ENCODE measurements at regions not wholly inside any gene's neighbourhood (a gene's known extent, or its start where the extent isn't known, plus 50 kb on each side); places are given as distances from the start of the nearest gene placed in this dataset.

DNA sequence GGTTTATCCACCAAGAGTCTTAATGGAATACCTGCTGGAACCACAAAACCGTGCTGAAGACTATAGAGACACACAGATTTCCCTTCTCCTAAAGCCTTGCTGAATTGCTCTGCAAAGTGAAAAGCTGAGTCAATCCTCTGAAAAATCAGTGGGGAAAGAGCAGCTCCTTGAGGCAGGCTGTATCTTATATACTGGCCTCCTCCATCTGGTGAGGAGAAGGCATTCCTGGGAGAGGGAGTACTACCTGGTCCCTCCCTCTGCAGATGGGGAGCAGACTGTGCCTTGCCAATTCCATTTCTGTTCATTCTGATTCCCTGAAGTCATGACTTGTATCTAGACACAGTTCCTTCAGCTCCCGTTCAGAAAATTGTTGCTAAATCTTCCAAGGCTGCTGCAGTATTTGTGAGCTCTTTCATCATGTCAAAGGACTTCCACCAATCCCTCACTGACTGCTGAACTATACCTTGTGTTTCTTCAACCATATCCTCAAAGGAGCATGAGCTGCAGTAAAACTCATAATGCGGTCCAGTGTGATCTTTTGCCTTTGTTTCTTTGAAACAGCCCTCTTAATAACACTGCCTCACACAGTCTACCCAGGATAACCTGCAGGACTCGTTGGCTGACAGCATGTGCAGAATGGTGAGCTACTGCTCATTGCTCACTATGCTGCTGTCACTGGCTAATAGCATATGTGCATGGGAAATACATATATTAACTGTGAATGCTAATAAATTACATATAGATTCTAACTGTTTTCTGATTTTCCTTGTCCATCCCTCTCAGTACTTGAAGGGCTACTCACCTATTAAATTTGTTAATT, 84.5 kb downstream of the FOXD1 start:
- Histone ChIP-seq H3K9me3 (ENCODE audit: control insufficient read depth, low read length) (no peaks in the 10 kb centered on the region), H3K27me3 (ENCODE audit: control insufficient read depth, insufficient read depth, low read length, poor library complexity, severe bottlenecking) (no peaks in the 10 kb centered on the region), H3K4me1 (ENCODE audit: control insufficient read depth, insufficient read depth, low read length) (no peaks in the 10 kb centered on the region), H3K4me3 (ENCODE audit: insufficient read depth, low read depth, low read length) (no peak overlapping the region), H3K27ac (ENCODE audit: insufficient read depth, low read depth, low read length, poor library complexity, severe bottlenecking) (no peak overlapping the region), H3K36me3 (ENCODE audit: control insufficient read depth, insufficient read depth, low read length) (no peaks in the 10 kb centered on the region)
- 87 to 91% methylated on average over 4 of the region's 4 CpGs for WGBS, 2 experiments

DNA sequence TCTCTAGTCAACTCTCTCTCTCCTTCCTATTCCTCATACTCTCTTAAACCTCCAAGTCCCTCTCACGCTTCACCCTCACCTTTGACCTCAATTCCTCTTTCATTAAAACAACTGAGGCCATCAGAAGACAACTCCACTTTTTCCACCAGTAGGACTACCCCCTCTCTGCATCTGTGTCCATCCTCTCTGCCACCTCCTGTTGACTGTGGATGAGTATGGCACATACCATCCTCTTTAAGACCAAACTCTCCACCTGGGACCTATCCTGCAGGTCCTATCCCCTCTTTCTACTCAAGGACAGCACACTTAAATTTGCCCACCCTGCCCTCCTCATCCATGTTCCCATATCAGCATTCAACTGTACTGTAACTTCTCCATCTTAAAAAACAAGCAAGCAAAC, 89.2 kb downstream of the FOXD1 start:
- no peaks in the 10 kb centered on the region for H3K9me3 ChIP-seq (ENCODE audit: control insufficient read depth, low read length)
- H3K36me3 ChIP-seq (ENCODE audit: control insufficient read depth, insufficient read depth, low read length) = no peaks in the 10 kb centered on the region

DNA sequence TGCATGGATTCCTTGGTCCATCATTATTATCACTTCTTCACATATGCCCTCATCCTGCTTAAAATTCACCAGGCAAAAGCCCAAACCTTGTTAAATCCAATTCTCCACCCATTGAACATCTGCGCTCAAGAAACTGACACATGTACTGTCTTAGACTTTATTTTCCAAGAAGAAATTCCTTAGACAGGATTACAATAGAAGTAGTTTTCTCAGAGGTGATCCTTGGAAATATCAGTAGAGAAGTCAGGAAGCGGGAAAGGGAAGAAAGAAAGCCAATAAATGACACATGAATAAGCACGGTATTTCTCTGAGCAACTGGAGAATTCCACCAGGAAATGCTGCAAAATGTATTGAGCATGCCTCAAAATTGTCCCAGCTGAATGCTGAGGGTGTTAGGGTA, 90.2 kb downstream of the FOXD1 start:
- Histone ChIP-seq H3K36me3 (ENCODE audit: control insufficient read depth, insufficient read depth, low read length) (no peaks in the 10 kb centered on the region), H3K27me3 (ENCODE audit: control insufficient read depth, insufficient read depth, low read length, poor library complexity, severe bottlenecking) (no peaks in the 10 kb centered on the region), H3K27ac (ENCODE audit: insufficient read depth, low read depth, low read length, poor library complexity, severe bottlenecking) (no peak overlapping the region), H3K4me1 (ENCODE audit: control insufficient read depth, insufficient read depth, low read length) (no peaks in the 10 kb centered on the region), H3K4me3 (ENCODE audit: insufficient read depth, low read depth, low read length) (no peak overlapping the region), H3K9me3 (ENCODE audit: control insufficient read depth, low read length) (no peaks in the 10 kb centered on the region)
- 95 to 97% methylated on average over 3 of the region's 3 CpGs for WGBS, 2 experiments

More for the DNA sequence above, 89.2 kb downstream of the FOXD1 start:
- Histone ChIP-seq H3K27ac (ENCODE audit: insufficient read depth, low read depth, low read length, poor library complexity, severe bottlenecking) (no peak overlapping the region), H3K4me3 (ENCODE audit: insufficient read depth, low read depth, low read length) (no peak overlapping the region), H3K27me3 (ENCODE audit: control insufficient read depth, insufficient read depth, low read length, poor library complexity, severe bottlenecking) (no peaks in the 10 kb centered on the region), H3K4me1 (ENCODE audit: control insufficient read depth, insufficient read depth, low read length) (no peaks in the 10 kb centered on the region)
- WGBS, 2 experiments = 84 to 89% methylated on average over 1 of the region's 1 CpG

DNA sequence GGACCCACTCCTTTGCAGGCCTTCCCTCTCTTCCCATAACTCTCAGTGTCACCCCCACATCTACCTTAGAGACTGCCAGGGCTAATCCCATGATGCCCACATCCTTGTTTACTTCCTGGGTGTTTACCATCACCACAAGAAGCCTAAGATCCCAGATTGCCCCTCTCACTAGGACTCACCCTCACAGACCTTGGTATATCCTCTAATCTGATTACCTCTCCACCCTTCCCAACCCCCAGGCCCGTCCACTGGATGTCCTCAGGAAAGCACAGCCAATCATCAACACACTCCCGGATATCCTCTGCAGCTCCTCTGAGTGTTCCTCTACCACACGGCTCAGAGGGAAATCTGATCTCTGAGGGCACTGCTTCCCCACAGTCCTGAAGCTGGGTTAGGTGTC, 91.0 kb downstream of the FOXD1 start:
- no peaks in the 10 kb centered on the region for H3K27me3 ChIP-seq (ENCODE audit: control insufficient read depth, insufficient read depth, low read length, poor library complexity, severe bottlenecking)
- WGBS, 2 experiments = 82 to 87% methylated on average over 3 of the region's 3 CpGs
- no peaks in the 10 kb centered on the region for H3K9me3 ChIP-seq (ENCODE audit: control insufficient read depth, low read length)

DNA sequence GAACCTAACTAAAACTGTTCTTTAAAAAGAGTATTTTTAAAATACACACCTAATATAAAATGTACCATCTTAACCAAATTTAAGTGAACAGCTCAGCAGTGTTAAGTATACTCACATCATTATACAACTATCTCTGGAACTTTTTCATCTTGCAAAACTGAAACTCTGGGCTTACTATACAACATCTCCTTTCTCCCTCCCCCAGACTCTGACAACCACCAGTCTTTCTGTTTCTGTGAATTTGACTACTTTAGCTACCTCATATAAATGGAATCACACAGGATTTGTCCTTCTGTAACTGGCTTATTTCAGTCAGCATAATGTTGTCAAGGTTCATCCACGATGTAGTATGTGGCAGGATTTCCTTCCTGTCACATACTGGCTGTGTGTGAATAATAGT, 93.5 kb downstream of the FOXD1 start:
- H3K27me3 ChIP-seq (ENCODE audit: control insufficient read depth, insufficient read depth, low read length, poor library complexity, severe bottlenecking) = no peaks in the 10 kb centered on the region
- H3K9me3 ChIP-seq (ENCODE audit: control insufficient read depth, low read length) = no peaks in the 10 kb centered on the region
- WGBS, 2 experiments = 86 to 100% methylated on average over 1 of the region's 1 CpG
- H3K36me3 ChIP-seq (ENCODE audit: control insufficient read depth, insufficient read depth, low read length) = no peaks in the 10 kb centered on the region
- no peak overlapping the region for H3K27ac ChIP-seq (ENCODE audit: insufficient read depth, low read depth, low read length, poor library complexity, severe bottlenecking)
- H3K4me1 ChIP-seq (ENCODE audit: control insufficient read depth, insufficient read depth, low read length) = no peaks in the 10 kb centered on the region
- H3K4me3 ChIP-seq (ENCODE audit: insufficient read depth, low read depth, low read length) = no peak overlapping the region

More for the DNA sequence above, 91.0 kb downstream of the FOXD1 start:
- H3K4me3 ChIP-seq (ENCODE audit: insufficient read depth, low read depth, low read length) = no peak overlapping the region
- H3K27ac ChIP-seq (ENCODE audit: insufficient read depth, low read depth, low read length, poor library complexity, severe bottlenecking) = no peak overlapping the region
- H3K36me3 ChIP-seq (ENCODE audit: control insufficient read depth, insufficient read depth, low read length) = no peaks in the 10 kb centered on the region
- H3K4me1 ChIP-seq (ENCODE audit: control insufficient read depth, insufficient read depth, low read length) = no peaks in the 10 kb centered on the region

DNA sequence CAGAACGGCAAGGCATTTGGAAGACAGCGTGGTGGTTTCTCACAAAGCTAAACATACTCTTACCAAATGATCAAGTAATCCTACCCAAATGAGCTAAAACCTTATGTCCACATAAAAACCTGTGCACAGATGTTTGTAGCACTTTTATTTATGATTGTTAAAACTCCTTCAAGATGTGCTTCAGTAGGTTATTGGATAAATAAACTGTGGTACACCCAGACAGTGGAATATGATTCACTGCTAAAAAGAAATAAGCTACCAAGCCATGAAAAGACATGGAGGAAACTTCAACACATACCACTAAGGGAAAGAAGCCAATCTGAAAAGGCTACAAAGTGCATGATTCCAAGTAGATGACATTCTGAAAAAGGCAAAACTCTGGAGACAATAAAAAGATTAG, 94.2 kb downstream of the FOXD1 start:
- H3K4me3 ChIP-seq (ENCODE audit: insufficient read depth, low read depth, low read length) = no peak overlapping the region
- no peaks in the 10 kb centered on the region for H3K4me1 ChIP-seq (ENCODE audit: control insufficient read depth, insufficient read depth, low read length)
- WGBS, 2 experiments = 91 to 96% methylated on average over 2 of the region's 2 CpGs
- no peak overlapping the region for H3K27ac ChIP-seq (ENCODE audit: insufficient read depth, low read depth, low read length, poor library complexity, severe bottlenecking)
- no peaks in the 10 kb centered on the region for H3K9me3 ChIP-seq (ENCODE audit: control insufficient read depth, low read length)
- no peaks in the 10 kb centered on the region for H3K36me3 ChIP-seq (ENCODE audit: control insufficient read depth, insufficient read depth, low read length)
- H3K27me3 ChIP-seq (ENCODE audit: control insufficient read depth, insufficient read depth, low read length, poor library complexity, severe bottlenecking) = no peaks in the 10 kb centered on the region

DNA sequence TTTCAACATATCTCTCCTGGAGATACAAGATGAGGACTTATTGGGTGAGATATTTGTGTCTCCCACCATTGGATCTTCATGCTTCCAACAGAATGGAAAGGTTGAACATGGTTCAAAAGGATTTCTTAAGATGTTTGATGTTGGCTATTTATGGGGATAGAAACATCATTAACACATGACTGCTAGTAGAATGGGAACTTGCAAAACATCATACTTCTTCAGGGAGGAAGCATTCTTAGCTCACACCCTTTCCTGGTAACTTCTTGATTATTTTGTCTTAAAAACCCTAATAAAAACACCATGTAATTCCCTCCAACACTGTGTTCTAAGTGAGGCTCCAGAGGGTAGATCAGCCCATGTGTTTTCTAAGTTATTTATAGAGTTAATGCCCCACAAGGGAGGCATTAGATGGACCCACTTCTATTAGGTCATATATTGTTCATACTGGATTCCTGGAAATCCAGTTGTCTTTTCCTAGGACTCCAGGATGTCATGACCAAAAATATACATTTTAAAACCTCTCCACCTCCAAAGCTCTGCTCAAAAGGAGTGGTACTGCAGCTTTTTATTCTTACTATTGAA, 95.8 kb downstream of the FOXD1 start:
- Histone ChIP-seq H3K9me3 (ENCODE audit: control insufficient read depth, low read length) (no peaks in the 10 kb centered on the region), H3K36me3 (ENCODE audit: control insufficient read depth, insufficient read depth, low read length) (no peaks in the 10 kb centered on the region), H3K4me1 (ENCODE audit: control insufficient read depth, insufficient read depth, low read length) (no peaks in the 10 kb centered on the region), H3K4me3 (ENCODE audit: insufficient read depth, low read depth, low read length) (no peak overlapping the region), H3K27me3 (ENCODE audit: control insufficient read depth, insufficient read depth, low read length, poor library complexity, severe bottlenecking) (no peaks in the 10 kb centered on the region), H3K27ac (ENCODE audit: insufficient read depth, low read depth, low read length, poor library complexity, severe bottlenecking) (no peak overlapping the region)

DNA sequence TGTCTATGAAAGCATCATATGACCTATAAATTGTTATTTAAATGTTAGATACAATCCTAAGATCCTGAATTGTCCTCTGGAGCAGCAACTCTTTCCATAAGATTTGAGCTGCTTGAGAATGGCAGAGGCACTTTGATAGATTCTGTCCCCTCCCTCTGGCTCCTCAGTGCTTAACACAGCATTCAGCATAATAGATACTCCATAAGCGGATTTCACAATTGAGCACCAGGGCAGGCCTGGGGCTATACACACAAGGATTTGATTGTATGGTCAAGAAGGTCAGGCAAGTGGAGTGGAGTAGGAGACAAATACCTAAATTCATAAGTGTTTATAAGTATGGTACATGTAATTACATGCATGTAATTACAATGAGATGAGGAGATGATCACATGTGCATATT, 96.3 kb downstream of the FOXD1 start:
- H3K27ac ChIP-seq (ENCODE audit: insufficient read depth, low read depth, low read length, poor library complexity, severe bottlenecking) = no peak overlapping the region
- H3K9me3 ChIP-seq (ENCODE audit: control insufficient read depth, low read length) = no peaks in the 10 kb centered on the region
- WGBS, 2 experiments = 91 to 100% methylated on average over 1 of the region's 1 CpG
- no peaks in the 10 kb centered on the region for H3K36me3 ChIP-seq (ENCODE audit: control insufficient read depth, insufficient read depth, low read length)
- no peaks in the 10 kb centered on the region for H3K4me1 ChIP-seq (ENCODE audit: control insufficient read depth, insufficient read depth, low read length)
- H3K4me3 ChIP-seq (ENCODE audit: insufficient read depth, low read depth, low read length) = no peak overlapping the region
- no peaks in the 10 kb centered on the region for H3K27me3 ChIP-seq (ENCODE audit: control insufficient read depth, insufficient read depth, low read length, poor library complexity, severe bottlenecking)

DNA sequence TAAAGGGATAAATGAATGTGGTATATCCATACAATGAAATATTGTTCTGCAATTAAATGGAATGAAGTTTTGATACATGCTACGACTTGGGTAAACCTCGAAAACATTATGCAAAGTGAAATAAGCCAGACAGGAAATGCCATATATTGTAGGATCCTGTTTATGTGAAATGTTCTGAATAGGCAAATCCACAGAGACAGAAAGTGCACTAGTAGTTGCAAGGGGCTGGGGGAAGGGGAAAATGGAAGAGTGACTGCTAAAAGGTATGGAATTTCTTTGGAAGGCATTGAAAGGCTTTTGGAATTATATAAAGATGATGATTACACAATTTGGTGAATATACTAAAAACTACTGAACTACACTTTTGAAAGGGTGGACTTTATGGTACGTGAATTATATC, 97.0 kb downstream of the FOXD1 start:
- Histone ChIP-seq H3K27ac (ENCODE audit: insufficient read depth, low read depth, low read length, poor library complexity, severe bottlenecking) (no peak overlapping the region), H3K4me3 (ENCODE audit: insufficient read depth, low read depth, low read length) (no peak overlapping the region), H3K27me3 (ENCODE audit: control insufficient read depth, insufficient read depth, low read length, poor library complexity, severe bottlenecking) (no peaks in the 10 kb centered on the region), H3K9me3 (ENCODE audit: control insufficient read depth, low read length) (no peaks in the 10 kb centered on the region), H3K36me3 (ENCODE audit: control insufficient read depth, insufficient read depth, low read length) (no peaks in the 10 kb centered on the region), H3K4me1 (ENCODE audit: control insufficient read depth, insufficient read depth, low read length) (no peaks in the 10 kb centered on the region)
- WGBS, 2 experiments = 88 to 95% methylated on average over 2 to 3 of the region's 3 CpGs

DNA sequence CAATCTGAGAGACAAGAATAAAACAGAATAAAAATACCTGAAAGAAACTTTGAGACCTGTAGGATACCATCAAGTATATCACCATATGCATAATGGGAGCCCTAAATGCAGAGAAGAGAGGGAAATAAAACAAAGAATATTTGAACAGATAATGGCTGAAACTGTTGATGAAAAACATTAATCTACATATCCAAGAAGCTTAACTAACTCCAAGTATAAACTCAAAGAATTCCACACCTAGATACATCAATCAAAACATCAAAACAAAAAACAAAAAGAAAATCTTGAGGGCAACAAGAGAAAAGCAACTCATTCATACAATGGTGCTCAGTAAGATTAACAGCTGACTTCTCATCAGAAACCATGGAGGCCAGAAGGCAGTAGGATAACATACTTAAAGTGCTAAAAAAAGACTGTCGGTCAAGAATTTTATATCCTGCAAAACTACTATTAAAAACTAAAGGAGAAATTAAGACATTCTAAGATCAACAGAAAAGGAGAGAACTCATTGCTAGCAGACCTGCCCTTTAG, 101.6 kb downstream of the FOXD1 start:
- no peak overlapping the region for H3K27ac ChIP-seq (ENCODE audit: insufficient read depth, low read depth, low read length, poor library complexity, severe bottlenecking)
- no peaks in the 10 kb centered on the region for H3K27me3 ChIP-seq (ENCODE audit: control insufficient read depth, insufficient read depth, low read length, poor library complexity, severe bottlenecking)
- no peaks in the 10 kb centered on the region for H3K36me3 ChIP-seq (ENCODE audit: control insufficient read depth, insufficient read depth, low read length)
- no peaks in the 10 kb centered on the region for H3K9me3 ChIP-seq (ENCODE audit: control insufficient read depth, low read length)
- 67 to 100% methylated on average over 1 of the region's 1 CpG for WGBS, 2 experiments
- H3K4me1 ChIP-seq (ENCODE audit: control insufficient read depth, insufficient read depth, low read length) = no peaks in the 10 kb centered on the region
- H3K4me3 ChIP-seq (ENCODE audit: insufficient read depth, low read depth, low read length) = no peak overlapping the region

Measured in ectodermal cell (in vitro differentiated cells).